Prostate gland (tissue), 2 donors: ENCODE measurements at regions not wholly inside any gene's neighbourhood (a gene's known extent, or its start where the extent isn't known, plus 50 kb on each side); places are given as distances from the start of the nearest gene placed in this dataset.

ENCODE experiments used
- CTCF ChIP-seq, 4 experiments: fragments of 200-600 bp in 2 of 4; fragments of 450-650 bp in 2 of 4; sonication (generic) in 2 of 4; IDR thresholded peaks; 1 replicate in 3 of 4; 2 replicates in 1 of 4; pipeline ENCODE4 v1.5.1; 2016 to 2019; ENCODE audit warnings: antibody characterized with exemption in 4 of 4, mild to moderate bottlenecking in 2 of 4, moderate library complexity in 2 of 4
- POLR2AphosphoS5 ChIP-seq: sonication (generic); formaldehyde crosslinking; IDR thresholded peaks from one replicate; pipeline ENCODE4 v1.6.1; 2017; ENCODE audit warnings: antibody characterized with exemption

DNA sequence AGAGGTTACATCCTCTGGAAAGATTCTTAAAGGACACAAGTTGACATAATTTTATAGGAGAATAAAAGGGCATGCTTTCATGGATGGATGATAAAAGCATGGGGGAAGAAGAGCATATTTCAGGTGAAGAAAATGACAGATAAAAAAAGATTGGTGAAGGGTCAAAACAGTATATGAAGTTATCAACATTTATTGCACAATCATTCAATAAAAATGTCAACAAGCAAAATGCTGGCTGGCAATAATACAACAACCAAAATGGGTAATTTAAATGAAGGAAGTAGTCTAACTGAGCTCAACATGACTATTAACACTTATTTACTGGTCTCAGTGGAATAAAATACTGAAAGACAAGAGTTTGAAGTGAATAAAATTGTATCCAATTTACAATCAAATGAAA is 696.7 kb downstream of the SQOR start:
- TF ChIP-seq POLR2AphosphoS5 (no peak), CTCF (IDR thresholded peaks at IDR 0.05) (no peak)
